Hematopoietic multipotent progenitor cell treated with erythropoietin and hydrocortisone succinate and interleukin-3 and kit ligand, for 6 days (in vitro differentiated cells): ENCODE measurements at regions not wholly inside any gene's neighbourhood (a gene's known extent, or its start where the extent isn't known, plus 50 kb on each side); places are given as distances from the start of the nearest gene placed in this dataset.

ENCODE experiments used
- DNase-seq: peaks from one replicate; pipeline ENCODE4 v3.0.0-alpha.2; 2015

GRCh38 chr14:65187421-65188049, 85.2 kb upstream of the MAX start:
- no peak for DNase-seq

GRCh38 chr14:65190312-65190711, 88.0 kb upstream of the MAX start:
- DNase-seq: no peak

- no peak for DNase-seq
Observed at GRCh38 chr14:65191716-65192115, 89.4 kb upstream of the MAX start.

DNA sequence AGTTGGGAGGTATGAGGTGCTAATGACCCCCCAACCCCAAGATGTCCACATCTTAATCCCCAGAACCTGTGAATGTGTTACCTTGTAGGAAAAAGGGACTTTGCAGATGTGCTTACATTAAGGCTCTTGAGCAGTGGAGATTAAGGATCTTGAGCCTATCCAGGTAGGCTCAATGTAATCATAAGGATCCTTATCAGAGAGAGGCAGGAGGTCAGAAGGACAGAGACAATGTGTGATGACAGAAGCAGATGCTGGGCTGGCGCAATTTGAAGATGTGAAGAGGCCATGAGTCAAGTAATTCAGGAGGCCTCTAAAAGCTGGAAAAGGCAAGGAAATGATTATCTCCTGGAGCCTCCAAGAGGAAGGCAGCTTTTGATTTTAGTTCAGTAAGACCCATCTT, 90.4 kb upstream of the MAX start:
- no peak for DNase-seq

DNA sequence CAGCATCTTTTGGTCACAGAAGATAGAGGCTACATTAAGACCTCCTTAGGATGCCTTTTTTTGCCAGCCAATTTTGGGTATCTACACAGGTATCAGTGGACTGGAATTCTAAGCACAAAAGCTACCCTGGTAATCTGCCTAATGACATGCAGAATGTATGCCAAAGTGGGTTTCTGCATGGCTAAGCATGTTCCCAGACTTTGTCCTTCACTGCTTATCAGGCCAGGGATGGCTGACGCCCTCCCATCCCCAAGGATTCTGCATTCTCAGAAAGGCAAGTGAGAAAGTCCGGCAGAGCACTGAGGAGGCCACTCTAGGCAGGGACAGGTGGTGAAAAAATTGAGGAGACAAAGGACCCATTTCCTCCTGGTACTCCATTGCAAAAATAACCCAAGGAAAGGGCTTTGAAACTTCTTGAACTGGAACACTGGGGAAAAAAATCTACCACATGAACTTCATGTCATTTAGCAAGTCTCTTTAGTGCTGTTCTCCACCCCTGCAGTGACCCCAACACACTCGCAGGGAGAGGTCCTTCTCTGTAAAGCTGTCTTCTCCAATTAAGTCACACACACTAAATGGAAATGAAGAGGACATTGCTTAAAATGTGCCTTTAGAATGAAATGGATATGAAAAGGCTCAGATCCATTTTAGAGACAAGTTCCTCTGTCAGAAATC, 91.7 kb upstream of the MAX start:
- DNase-seq: no peak

- no peak for DNase-seq
Observed at GRCh38 chr14:65195042-65195719, 92.9 kb upstream of the MAX start.

GRCh38 chr14:65198346-65198745, 96.0 kb upstream of the MAX start:
- no peak for DNase-seq

DNA sequence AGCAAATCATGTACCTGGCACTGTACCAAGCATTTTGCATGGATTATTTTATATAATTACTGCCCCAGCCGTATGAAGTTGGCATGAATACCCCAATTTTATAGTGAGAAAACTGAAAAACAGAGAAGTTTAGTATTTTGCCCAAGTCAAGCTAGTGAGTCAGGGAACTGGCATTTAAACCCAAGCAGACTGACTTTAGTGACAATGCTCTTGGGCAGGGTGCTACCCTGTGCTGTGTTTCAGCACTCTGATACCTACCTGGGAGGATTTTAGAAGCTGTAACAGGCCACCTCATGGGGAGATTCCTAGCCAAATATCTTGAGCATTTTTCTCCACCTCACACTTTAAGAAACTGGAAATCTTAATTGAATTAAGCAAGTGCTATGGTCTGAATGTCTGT, 98.1 kb upstream of the MAX start:
- DNase-seq: no peak

DNA sequence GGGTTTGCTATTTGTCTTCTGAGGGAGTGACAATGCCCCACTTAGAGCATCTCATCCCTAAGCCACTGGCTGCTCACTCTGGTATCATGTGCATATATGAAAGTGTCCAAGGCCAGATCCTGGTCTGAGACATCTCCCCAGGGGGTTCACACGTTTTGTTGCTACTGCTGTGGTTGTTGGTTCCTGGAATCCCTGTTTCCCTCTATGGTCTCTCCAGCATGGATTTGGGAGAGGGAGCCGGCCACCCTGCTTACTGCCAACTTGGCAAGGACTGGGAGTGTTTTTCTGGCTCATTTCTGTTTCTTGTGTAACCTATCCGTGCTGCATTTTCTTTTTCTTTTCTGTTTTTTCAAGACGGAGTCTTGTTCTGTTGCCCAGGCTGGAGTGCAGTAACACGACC, 101.3 kb upstream of the MAX start:
- no peak for DNase-seq

DNA sequence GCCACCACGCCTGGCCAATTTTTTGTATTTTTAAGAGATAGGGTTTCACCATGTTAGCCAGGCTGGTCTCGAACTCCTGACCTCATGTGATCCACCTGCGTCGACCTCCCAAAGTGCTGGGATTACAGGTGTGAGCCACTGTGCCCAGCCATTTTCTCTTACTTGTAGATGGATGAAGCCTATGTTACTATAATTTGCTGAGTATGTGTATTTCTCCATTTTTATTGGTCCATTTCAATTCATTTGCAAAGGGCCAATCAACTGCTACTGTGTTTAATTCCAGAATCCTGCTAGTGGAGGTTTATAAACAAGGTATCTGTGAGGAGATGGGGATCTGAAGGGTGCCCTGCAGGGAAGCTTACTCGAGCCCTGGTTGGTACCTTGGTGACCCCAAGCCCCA, 101.7 kb upstream of the MAX start:
- no peak for DNase-seq

DNA sequence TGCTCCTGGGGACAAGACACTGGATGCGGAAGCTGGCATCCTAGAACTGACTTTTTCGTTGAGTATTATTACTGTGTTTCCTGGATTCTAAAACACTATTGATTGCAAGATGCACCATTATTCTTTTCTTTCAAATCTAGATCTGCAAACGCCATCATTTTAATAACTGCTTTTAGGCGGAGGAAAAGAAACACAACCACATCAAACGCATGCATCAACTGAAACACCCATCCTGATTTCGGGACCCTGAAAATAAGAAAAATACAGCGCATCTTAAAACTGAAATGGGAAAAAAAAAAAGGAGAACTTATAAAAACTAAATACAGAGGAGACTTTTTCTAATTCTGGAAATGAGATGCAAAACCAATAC, 103.7 kb upstream of the MAX start:
- no peak for DNase-seq

GRCh38 chr14:65206448-65207096, 104.3 kb upstream of the MAX start:
- no peak for DNase-seq

GRCh38 chr14:65208548-65208947, 106.2 kb upstream of the MAX start:
- no peak for DNase-seq

DNA sequence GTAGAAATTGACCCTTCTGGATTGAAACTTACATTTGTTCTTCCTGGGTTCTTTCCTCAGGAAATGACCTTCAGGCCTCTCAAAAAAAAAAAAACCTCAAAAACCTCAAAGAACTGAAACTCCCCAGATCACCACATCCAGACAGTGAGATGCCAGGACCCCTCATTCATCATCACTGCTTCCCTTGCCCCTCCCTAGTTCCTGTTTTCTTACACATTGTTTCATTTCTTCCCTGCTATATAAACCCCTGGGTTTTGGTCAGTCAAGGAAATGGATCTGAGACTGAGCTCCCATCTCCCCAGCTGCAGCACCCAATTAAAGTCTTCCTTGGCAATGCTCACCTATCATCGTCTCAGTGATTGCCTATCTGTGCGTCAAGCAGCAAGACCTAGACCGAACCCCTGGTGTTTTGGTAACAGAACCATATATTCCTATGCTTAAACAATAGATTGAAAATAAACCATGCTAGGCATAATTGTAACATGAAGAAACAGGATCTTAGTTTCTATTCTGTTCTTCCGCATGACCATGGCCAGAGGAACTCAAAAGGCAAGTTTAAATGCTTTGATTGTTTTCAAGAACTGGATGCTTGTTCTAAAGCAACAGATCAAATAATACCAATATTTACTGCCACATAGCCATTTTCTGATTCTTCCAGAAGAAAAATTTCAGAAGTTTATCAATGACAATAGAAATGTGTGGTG, 108.0 kb upstream of the MAX start:
- DNase-seq: peak; percentile 60

DNA sequence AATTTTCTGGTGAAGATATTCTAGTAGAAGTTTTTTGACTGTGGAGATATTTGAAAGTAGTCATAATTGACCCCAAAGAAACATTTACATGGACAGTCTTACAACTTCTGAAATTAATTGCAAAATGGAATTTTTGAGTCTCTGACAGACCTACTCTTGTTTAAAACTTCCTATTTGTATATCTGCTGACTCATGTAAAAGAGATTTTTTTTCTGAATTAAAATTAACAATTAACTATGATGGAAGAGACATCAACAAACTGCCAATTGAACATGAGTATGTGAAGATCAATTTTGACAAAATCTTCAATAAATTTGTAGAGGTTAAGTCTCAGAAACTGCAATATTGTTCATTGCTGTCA, 108.5 kb upstream of the MAX start:
- no peak for DNase-seq

DNA sequence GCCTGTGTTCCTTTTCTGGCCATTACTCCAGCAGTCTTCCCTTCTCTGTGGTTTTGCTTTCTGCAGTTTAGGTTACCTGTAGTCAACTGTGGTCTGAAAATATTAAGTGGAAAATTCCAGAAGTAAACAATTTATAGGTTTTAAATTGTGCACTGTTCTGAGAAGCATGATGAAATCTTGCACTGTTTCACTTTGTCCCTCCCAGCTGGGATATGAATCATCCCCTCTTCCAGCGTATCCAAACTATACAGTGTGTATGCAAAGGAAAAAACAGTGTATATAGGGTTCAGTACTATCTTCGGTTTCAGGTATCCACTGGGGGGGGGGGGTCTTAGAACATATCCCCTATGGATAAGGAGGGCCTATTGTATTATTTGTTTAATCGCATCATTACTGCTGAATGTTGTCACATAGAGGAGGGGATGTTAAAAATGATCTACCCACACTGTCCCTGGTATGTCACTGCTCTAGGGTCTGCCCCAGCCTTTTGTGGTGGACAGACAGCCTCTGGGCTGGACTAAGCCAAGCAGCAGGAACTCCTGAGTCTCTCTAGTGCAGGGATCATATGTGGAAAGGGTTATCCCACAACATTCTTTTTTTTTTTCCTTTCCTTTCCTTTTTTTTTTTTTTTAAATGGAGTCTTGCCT, 109.1 kb upstream of the MAX start:
- no peak for DNase-seq

- DNase-seq: no peak
Observed at GRCh38 chr14:65213316-65213715, 111.0 kb upstream of the MAX start.

- no peak for DNase-seq
Observed at GRCh38 chr14:65214741-65215140, 112.4 kb upstream of the MAX start.

GRCh38 chr14:65219353-65219752, 117.0 kb upstream of the MAX start:
- DNase-seq: no peak

DNA sequence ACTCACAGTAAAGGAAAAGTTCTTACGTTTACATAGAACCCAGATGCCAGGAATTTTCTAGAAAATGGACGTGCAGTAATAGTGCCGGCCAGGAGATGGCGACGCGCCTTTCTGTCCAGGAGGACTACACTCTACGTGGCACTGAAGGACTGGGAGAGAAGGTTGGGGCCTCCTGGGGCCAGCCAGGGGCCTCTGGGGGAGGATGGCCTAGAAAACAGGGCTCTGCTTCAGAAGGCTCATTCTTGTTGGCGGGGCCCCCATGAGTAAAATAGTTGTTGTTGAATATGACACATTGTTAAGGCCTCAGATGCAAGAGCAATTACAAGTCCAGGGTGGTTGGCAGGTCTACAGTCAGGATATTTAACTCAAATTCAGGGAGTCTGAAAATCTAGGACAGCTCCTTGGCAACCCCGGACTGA, 120.1 kb upstream of the MAX start:
- DNase-seq: peak; percentile 81

- DNase-seq: no peak
Observed at GRCh38 chr14:65223636-65224035, 121.3 kb upstream of the MAX start.

GRCh38 chr14:65224799-65225198, 122.5 kb upstream of the MAX start:
- DNase-seq: no peak
